ENCODE measurements at regions not wholly inside any gene's neighbourhood (a gene's known extent, or its start where the extent isn't known, plus 50 kb on each side); places are given as distances from the start of the nearest gene placed in this dataset.

DNA sequence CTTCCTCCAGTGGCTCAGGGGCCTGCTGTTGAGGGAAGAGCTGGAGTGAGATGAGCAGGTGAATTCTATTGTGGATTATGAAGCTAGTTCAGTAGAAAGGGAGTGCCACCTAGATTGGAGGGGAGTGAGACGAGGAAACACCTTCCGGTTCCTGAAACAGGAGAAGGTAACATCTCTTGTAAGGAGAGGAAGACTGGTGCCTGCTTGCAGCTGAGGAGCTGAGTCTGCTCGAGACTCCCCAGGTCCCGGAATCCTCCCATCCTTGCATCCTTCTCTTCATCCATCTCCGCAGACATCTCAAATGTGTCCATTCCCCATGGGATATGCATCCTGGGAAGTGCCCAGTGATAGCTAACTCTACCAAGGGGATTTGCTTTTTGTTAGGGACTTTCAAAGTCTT is 242.9 kb upstream of the ZFP64 start:
- Histone ChIP-seq H3K36me3 (no peaks in the 10 kb centered on the region), H3K4me1 (no peaks in the 10 kb centered on the region), H3K27ac (no peak overlapping the region), H3K27me3 (no peaks in the 10 kb centered on the region), H3K4me3 (no peak overlapping the region), H3K9me3 (no peaks in the 10 kb centered on the region)
- no peak for DNase-seq
- TF ChIP-seq POLR2AphosphoS5 (IDR thresholded peaks at IDR 0.05): no peak
- no peak for TF ChIP-seq POLR2A (IDR thresholded peaks at IDR 0.05)
- no peak for TF ChIP-seq EP300 (IDR thresholded peaks at IDR 0.05; ENCODE audit: low read depth)
- TF ChIP-seq CTCF (IDR thresholded peaks at IDR 0.05): no peak
- intact Hi-C loops (cut with DNase I; ENCODE audit: low total_unique reads): no loop called here
- in situ Hi-C loops (cut with MboI; ENCODE audit: low pct_ligation_motif_present in 1 of 4, low pct_unique_long_range_greater_than_20kb in 1 of 4, low sequenced_read_pairs in 3 of 4): no loop called here
- 95% methylated on average over 5 of the region's 5 CpGs; no CpG with 5 or more reads in 1 of the 2 donors for WGBS, 2 donors (ENCODE audit: low coverage in 1 of 2)

DNA sequence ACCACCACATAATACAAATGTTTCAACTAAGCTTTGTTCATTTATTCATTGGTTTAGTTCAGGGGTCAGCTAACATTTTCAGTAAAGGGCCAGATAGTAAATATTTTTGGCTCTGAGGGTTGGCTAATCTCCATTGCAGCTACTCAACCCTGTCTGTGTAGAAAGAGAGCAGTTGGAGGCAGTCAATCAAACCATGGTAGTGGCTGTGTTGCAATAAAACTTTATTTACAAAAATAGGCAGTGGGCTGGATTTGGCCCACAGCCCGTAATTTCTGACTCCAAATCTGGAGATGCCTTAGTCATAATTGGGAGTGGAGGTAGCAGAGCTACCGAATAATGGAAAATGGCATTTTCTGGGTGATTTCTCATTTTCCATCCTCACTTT is 242.5 kb upstream of the ZFP64 start:
- H3K27ac ChIP-seq: no peak overlapping the region
- no peaks in the 10 kb centered on the region for H3K9me3 ChIP-seq

DNA sequence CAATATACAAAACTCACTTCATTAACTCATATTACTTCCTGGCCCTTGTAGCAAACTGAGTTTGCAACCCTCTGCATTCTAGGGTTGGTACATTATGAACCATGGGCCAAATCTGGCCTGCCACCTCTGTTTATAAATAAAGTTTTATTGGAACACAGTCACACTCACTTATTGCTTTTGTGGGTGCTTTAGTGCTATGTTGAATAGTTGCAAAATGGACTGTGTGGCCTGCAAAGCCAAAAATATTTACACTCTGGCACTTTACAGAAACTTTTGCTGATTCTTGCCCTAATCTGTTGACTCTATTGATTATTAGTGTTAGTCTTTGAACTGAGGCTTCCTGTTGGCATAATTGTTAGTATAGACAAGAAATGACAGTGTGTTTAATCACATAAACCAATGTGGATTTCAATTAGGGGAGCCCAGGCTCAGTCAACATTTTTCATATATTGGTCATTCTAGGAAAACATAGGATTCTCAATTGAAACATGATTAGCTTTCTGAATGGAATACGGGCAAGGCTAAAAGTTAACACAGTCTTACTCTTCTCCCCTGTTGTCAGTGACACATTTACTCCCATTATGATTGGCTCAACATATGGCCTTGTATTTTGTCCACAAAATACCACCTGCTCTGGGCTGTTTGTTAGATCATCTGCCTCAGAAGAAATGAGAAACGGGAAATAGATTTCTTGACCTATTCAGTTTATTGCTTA is 241.9 kb upstream of the ZFP64 start:
- no peak overlapping the region for H3K27ac ChIP-seq
- no peak for TF ChIP-seq POLR2A (IDR thresholded peaks at IDR 0.05)
- TF ChIP-seq EP300 (IDR thresholded peaks at IDR 0.05; ENCODE audit: low read depth): no peak
- no peak overlapping the region for H3K4me3 ChIP-seq
- DNase-seq: no peak
- no peaks in the 10 kb centered on the region for H3K9me3 ChIP-seq
- WGBS, 2 donors (ENCODE audit: low coverage in 1 of 2): 17 to 77% methylated on average over 1 to 2 of the region's 2 CpGs
- no peaks in the 10 kb centered on the region for H3K36me3 ChIP-seq
- no peaks in the 10 kb centered on the region for H3K27me3 ChIP-seq
- in situ Hi-C loops (cut with MboI; ENCODE audit: low pct_ligation_motif_present in 1 of 4, low pct_unique_long_range_greater_than_20kb in 1 of 4, low sequenced_read_pairs in 3 of 4): no loop called here
- intact Hi-C loops (cut with DNase I; ENCODE audit: low total_unique reads): no loop called here
- H3K4me1 ChIP-seq: no peaks in the 10 kb centered on the region

More for the DNA sequence above, 242.5 kb upstream of the ZFP64 start:
- H3K4me1 ChIP-seq: no peaks in the 10 kb centered on the region
- no peaks in the 10 kb centered on the region for H3K36me3 ChIP-seq
- DNase-seq: no peak
- H3K4me3 ChIP-seq: no peak overlapping the region
- WGBS, 2 donors (ENCODE audit: low coverage in 1 of 2): 54 to 66% methylated on average over 2 of the region's 2 CpGs
- in situ Hi-C loops (cut with MboI; ENCODE audit: low pct_ligation_motif_present in 1 of 4, low pct_unique_long_range_greater_than_20kb in 1 of 4, low sequenced_read_pairs in 3 of 4) (no loop called here), intact Hi-C loops (cut with DNase I; ENCODE audit: low total_unique reads) (no loop called here)
- no peak for TF ChIP-seq POLR2A (IDR thresholded peaks at IDR 0.05)
- H3K27me3 ChIP-seq: no peaks in the 10 kb centered on the region

DNA sequence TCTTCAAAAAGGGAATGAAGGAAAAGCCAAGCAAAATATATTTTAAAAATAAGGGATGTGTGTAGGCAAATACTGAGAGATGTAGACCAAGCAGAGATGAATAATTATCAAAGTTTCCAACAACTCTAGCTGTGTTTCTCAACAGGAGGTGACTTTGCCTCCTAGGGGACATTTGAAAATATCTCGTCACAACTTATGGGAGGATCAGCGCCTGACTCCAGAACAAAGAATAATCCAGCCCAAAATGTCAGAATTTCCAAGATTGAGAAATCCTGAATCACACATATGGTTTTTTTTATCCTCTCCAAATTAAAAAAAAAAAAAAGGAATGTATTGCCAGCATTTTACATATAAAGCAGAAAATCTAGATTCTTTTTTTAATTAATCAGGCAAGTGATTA is 241.2 kb upstream of the ZFP64 start:
- 88 to 100% methylated on average over 2 of the region's 2 CpGs for WGBS, 2 donors (ENCODE audit: low coverage in 1 of 2)
- Histone ChIP-seq H3K4me1 (no peaks in the 10 kb centered on the region), H3K27ac (no peak overlapping the region), H3K9me3 (no peaks in the 10 kb centered on the region), H3K27me3 (no peaks in the 10 kb centered on the region), H3K36me3 (no peaks in the 10 kb centered on the region), H3K4me3 (no peak overlapping the region)
- DNase-seq: no peak
- intact Hi-C loops (cut with DNase I; ENCODE audit: low total_unique reads) (no loop called here), in situ Hi-C loops (cut with MboI; ENCODE audit: low pct_ligation_motif_present in 1 of 4, low pct_unique_long_range_greater_than_20kb in 1 of 4, low sequenced_read_pairs in 3 of 4) (no loop called here)
- TF ChIP-seq POLR2AphosphoS5 (IDR thresholded peaks at IDR 0.05) (no peak), POLR2A (IDR thresholded peaks at IDR 0.05) (no peak), CTCF (IDR thresholded peaks at IDR 0.05) (no peak), EP300 (IDR thresholded peaks at IDR 0.05; ENCODE audit: low read depth) (no peak)

GRCh38 chr20:52429029-52429428 is 237.4 kb upstream of the ZFP64 start:
- in situ Hi-C loops (cut with MboI; ENCODE audit: low pct_ligation_motif_present in 1 of 4, low pct_unique_long_range_greater_than_20kb in 1 of 4, low sequenced_read_pairs in 3 of 4): no loop called here
- no peak overlapping the region for H3K27ac ChIP-seq
- intact Hi-C loops (cut with DNase I; ENCODE audit: low total_unique reads): no loop called here
- H3K27me3 ChIP-seq: no peaks in the 10 kb centered on the region
- no peaks in the 10 kb centered on the region for H3K4me1 ChIP-seq
- H3K36me3 ChIP-seq: no peaks in the 10 kb centered on the region
- H3K4me3 ChIP-seq: no peak overlapping the region
- no peaks in the 10 kb centered on the region for H3K9me3 ChIP-seq
- DNase-seq: no peak
- WGBS, 2 donors (ENCODE audit: low coverage in 1 of 2): 84 to 100% methylated on average over 1 of the region's 1 CpG
- no peak for TF ChIP-seq POLR2AphosphoS5 (IDR thresholded peaks at IDR 0.05)
- no peak for TF ChIP-seq EP300 (IDR thresholded peaks at IDR 0.05; ENCODE audit: low read depth)
- no peak for TF ChIP-seq CTCF (IDR thresholded peaks at IDR 0.05)
- TF ChIP-seq POLR2A (IDR thresholded peaks at IDR 0.05): no peak
